Lower lobe of right lung (tissue), 2 donors: ENCODE measurements at regions not wholly inside any gene's neighbourhood (a gene's known extent, or its start where the extent isn't known, plus 50 kb on each side); places are given as distances from the start of the nearest gene placed in this dataset.

Source experiments
- ATAC-seq, 2 donors: fragments of 200-7000 bp; cut with Tn5 transposase; one replicate each; pipeline ENCODE4 v1.9.1; 2020 to 2022; ENCODE audit warnings: mild to moderate bottlenecking in 2 of 2, moderate library complexity in 2 of 2
- DNase-seq: peaks from one replicate; pipeline ENCODE4 v3.0.0-alpha.2; 2020
- H3K27ac ChIP-seq: fragments of 200-600 bp; one replicate; pipeline ENCODE4 v1.8.0; 2022
- H3K27me3 ChIP-seq: fragments of 200-600 bp; one replicate; pipeline ENCODE4 v1.8.0; 2022; ENCODE audit warnings: low read depth
- H3K36me3 ChIP-seq: fragments of 200-600 bp; one replicate; pipeline ENCODE4 v1.8.0; 2022; ENCODE audit warnings: mild to moderate bottlenecking
- H3K4me1 ChIP-seq: fragments of 200-600 bp; one replicate; pipeline ENCODE4 v1.8.0; 2022
- H3K4me3 ChIP-seq: fragments of 200-600 bp; one replicate; pipeline ENCODE4 v1.8.0; 2022; ENCODE audit warnings: mild to moderate bottlenecking
- H3K9me3 ChIP-seq: fragments of 200-600 bp; one replicate; pipeline ENCODE4 v1.8.0; 2022
- intact Hi-C: fragments of 100-400 bp; cut with DNase I; formaldehyde crosslinking; loops from one replicate; pipeline ENCODE4 v1.11.0; 2022
- TF ChIP-seq, protein P1 (sequence below): fragments of 200-600 bp; IDR thresholded peaks from one replicate; pipeline ENCODE4 v1.8.0; 2022; ENCODE audit warnings: antibody characterized with exemption, mild to moderate bottlenecking
- donor health status: DM: no; HTN: yes; CAD: no; lungs with severe emphysema.

DNA sequence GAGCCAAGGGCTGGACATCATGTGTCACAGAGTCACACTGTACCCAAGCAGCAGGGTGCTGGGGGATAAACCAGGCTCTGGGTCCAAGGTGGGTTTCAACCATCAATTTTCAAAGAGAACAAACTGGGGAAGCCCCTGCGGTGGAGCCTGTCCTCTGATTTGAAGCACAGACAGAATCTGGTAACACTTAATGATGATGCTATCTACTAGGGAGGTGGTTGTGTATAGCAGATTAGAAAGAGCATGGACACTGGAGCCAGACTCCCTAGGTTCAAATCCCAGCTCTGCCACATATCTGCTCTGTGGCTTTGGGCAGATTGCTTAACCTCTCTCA, 204.9 kb upstream of the ZMIZ1 start:
- no peak overlapping the region for H3K27ac ChIP-seq
- intact Hi-C loops = no loop called here
- ATAC-seq (no peak), DNase-seq (no peak)
- TF ChIP-seq, protein P1, sequence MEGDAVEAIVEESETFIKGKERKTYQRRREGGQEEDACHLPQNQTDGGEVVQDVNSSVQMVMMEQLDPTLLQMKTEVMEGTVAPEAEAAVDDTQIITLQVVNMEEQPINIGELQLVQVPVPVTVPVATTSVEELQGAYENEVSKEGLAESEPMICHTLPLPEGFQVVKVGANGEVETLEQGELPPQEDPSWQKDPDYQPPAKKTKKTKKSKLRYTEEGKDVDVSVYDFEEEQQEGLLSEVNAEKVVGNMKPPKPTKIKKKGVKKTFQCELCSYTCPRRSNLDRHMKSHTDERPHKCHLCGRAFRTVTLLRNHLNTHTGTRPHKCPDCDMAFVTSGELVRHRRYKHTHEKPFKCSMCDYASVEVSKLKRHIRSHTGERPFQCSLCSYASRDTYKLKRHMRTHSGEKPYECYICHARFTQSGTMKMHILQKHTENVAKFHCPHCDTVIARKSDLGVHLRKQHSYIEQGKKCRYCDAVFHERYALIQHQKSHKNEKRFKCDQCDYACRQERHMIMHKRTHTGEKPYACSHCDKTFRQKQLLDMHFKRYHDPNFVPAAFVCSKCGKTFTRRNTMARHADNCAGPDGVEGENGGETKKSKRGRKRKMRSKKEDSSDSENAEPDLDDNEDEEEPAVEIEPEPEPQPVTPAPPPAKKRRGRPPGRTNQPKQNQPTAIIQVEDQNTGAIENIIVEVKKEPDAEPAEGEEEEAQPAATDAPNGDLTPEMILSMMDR = no peak
- H3K4me3 ChIP-seq = no peak overlapping the region
- no peaks in the 10 kb centered on the region for H3K36me3 ChIP-seq
- H3K4me1 ChIP-seq = no peaks in the 10 kb centered on the region
- H3K27me3 ChIP-seq = no peaks in the 10 kb centered on the region
- no peaks in the 10 kb centered on the region for H3K9me3 ChIP-seq

DNA sequence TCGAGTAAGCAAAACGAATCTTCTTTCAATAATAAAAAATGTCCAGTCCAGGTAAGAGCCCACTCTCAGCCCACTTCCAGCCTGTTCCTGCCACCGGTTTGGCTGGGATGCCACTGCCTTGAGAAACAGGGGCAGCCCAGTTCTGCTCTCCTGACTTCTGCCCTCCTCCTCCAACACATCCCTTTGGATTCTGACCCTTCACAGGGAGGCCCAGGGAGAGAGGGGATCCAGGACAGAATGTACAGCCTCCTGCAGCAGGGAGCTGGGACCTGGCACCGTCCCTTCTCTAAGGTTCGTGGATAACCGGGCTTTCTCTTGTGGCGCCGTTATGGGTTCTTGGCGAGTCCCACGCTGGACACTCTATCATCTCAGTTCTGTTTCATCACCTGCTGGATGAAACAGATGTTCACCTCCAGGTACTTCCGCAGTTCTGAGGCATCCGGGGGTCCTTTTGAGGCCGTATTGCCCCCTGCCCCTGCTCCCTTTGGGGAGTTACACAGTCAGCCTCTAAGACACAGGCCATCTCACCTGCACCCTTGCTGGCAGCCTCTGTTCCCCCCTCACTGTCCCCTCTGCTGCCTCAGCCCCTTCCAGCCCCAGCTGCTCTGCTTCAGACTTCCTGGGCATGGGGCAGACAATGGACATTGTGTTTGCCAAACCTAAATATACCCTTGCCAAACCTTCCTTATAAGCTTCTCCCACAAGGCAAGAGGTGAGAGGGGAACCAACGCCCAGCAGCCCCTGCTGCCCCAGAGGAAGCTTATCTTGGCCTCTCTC, 203.8 kb upstream of the ZMIZ1 start:
- H3K27me3 ChIP-seq = no peaks in the 10 kb centered on the region
- intact Hi-C loops = no loop called here
- TF ChIP-seq, protein P1 = no peak
- no peak for ATAC-seq
- no peaks in the 10 kb centered on the region for H3K36me3 ChIP-seq
- no peak for DNase-seq
- H3K4me1 ChIP-seq = no peaks in the 10 kb centered on the region
- no peak overlapping the region for H3K27ac ChIP-seq
- H3K4me3 ChIP-seq = no peak overlapping the region
- no peaks in the 10 kb centered on the region for H3K9me3 ChIP-seq

DNA sequence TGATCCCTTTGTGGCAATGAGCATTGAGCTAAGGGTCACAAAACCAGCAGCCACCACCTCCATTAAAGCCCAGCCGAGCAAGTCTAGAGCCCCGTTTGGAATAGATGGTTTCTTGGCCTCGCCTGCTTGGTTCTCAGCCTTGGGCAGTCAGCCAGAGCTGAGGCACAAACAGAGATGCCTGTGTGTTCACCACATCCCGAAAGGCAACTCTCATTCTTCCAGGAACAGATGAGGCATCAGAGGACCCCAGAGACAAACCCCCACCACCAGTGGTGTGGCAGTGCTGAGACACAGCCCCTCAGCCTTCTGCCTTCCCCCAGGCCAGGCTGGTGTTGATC, 203.3 kb upstream of the ZMIZ1 start:
- Histone ChIP-seq H3K4me3 (no peak overlapping the region), H3K36me3 (no peaks in the 10 kb centered on the region), H3K4me1 (no peaks in the 10 kb centered on the region), H3K27me3 (no peaks in the 10 kb centered on the region), H3K27ac (no peak overlapping the region), H3K9me3 (no peaks in the 10 kb centered on the region)
- intact Hi-C loops = no loop called here
- TF ChIP-seq, protein P1 = no peak
- DNase-seq (no peak), ATAC-seq (no peak)

DNA sequence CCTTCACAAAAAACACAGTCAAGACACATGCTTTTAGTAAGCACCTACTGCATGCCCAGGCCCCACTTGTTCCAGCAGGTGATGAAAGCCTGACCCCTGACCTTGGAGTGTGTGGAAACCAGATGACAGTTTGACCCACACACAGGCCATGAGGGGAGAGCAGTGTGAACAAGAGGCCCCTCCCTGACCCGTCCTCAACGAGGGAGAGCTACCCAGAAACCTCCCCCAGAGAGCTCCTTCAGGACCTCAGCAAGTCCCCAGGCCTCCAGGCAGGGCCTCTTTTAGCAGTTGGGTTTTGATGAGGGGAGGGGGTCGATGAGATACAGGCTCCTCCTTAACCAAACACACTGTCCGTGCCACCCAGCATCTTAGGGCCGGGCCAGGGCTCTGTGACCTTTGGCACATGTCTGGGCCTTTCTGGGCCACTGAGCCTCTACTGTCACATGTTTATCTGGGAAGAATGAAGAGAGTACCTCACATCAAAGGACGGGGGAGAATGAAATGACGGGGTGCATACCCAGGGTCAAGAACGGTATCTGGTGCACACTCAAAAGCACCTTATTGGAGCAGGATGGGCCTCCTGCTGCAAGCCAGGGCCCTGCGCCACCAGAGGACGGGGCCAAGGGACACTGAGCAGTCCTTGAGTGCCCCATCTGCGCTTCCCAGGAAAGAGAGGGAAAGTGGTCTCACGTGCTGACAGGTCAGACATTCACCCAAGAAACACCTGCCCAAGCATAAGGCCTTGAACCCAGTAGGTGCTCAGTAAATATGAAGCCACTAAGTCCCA, 202.6 kb upstream of the ZMIZ1 start:
- no peak for DNase-seq

DNA sequence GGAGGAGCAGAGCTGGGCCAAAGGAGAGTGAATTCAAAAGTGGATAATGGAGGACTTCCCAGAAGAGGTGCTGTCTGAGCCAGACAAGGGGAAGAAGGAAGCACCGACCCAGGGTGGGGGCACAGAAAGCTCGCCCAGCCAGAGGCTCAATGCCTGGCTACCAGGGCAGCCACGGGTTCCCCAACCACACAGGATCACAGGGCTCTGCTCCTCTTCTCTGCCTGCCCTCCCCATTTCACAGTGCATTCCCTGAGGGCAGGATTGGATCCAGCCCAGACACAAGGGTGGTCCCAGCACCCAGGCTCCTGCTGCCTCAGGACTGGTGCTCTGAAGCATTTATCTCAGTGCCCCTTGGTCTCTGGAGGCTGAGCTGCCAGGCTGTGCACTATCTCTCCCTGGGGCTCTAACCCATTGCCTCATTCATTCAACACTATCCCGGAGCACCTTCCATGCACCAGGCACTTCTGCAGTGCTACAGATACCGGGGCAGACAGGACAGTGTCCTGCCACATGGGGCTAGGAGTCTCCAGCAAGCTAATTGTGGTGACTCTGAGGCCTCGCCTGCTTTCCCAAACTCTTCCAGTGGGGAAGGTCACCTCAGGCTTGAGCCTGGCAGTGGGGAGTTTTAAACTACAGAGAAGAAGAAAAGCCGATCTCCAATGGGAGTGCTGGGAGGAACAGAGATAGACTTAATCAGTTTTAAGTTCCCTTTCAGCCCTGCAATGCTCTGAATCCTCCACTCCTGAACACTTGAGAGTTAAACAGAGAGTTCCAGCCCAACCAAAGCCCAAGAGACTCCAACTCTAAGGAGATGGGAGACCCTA, 201.8 kb upstream of the ZMIZ1 start:
- Histone ChIP-seq H3K27me3 (no peaks in the 10 kb centered on the region), H3K27ac (no peak overlapping the region), H3K4me3 (no peak overlapping the region), H3K4me1 (no peaks in the 10 kb centered on the region), H3K9me3 (no peaks in the 10 kb centered on the region), H3K36me3 (no peaks in the 10 kb centered on the region)
- intact Hi-C loops = no loop called here
- TF ChIP-seq, protein P1 = no peak
- ATAC-seq (no peak), DNase-seq (no peak)

More for the DNA sequence above, 202.6 kb upstream of the ZMIZ1 start:
- H3K36me3 ChIP-seq = no peaks in the 10 kb centered on the region
- ATAC-seq = no peak
- H3K27me3 ChIP-seq = no peaks in the 10 kb centered on the region
- TF ChIP-seq, protein P1 = no peak
- H3K4me3 ChIP-seq = no peak overlapping the region
- no peaks in the 10 kb centered on the region for H3K4me1 ChIP-seq
- intact Hi-C loops = no loop called here
- no peak overlapping the region for H3K27ac ChIP-seq
- no peaks in the 10 kb centered on the region for H3K9me3 ChIP-seq
